ENCODE measurements at regions not wholly inside any gene's neighbourhood (a gene's known extent, or its start where the extent isn't known, plus 50 kb on each side); places are given as distances from the start of the nearest gene placed in this dataset.

GRCh38 chr5:89351975-89352374 is 469.0 kb upstream of the MEF2C start:
- TF ChIP-seq CTCF (IDR thresholded peaks at IDR 0.05), result no peak
- TF ChIP-seq SIN3A (IDR thresholded peaks at IDR 0.05; ENCODE audit: borderline replicate concordance, insufficient read depth, low read depth, low read length), result no peak
